ENCODE measurements at regions not wholly inside any gene's neighbourhood (a gene's known extent, or its start where the extent isn't known, plus 50 kb on each side); places are given as distances from the start of the nearest gene placed in this dataset.

DNA sequence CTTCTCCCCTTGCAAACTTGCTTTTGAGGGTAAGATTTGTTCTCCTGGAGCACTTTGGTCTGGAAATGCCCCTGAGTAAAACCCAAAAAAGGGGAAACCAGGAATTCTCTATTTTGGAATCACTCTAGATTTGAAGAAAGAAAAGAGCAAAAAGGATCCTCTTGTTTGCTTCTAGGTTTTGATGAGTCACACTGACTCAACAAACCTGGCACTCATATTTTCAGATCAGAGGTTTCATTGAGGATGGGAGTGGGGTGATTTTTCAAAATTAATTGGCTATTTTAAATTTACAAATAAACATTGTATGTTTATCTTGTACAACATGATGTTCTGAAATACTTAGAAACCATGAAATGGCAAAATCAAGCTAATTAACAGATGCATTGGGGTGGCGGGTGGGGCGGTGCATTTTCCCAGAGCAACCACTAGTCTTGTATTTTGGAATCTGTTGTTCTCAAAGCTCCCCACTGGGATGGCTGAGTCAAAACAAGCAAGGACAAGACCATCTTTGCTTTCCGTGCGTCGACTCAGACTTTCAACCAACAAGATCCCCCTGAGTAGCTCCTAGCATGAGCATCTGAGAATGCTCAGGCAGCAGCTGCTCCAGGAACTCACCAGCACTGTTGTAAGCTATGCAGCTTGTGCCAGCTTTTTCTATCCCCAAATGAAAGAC, 451.4 kb downstream of the WDR72 start:
- no peak for DNase-seq
- H3K9me3 ChIP-seq (ENCODE audit: low read length), result no peaks in the 10 kb centered on the region
- no peak overlapping the region for H3K4me3 ChIP-seq (ENCODE audit: low read length)
- Mint-ChIP-seq H3K4me3 (no peak overlapping the region), H3K9me3 (peaks cover 0 to 4% (median 0%) of the 10 kb centered on the region in 5 donors), H3K4me1 (no peaks in the 10 kb centered on the region), H3K27me3 (peaks cover 0 to 4% of the 10 kb centered on the region in 2 donors), H3K36me3 (no peaks in the 10 kb centered on the region), H3K27ac (no peak overlapping the region)
- no peaks in the 10 kb centered on the region for H3K4me1 ChIP-seq (ENCODE audit: insufficient read depth, low read length)
- H3K27ac ChIP-seq (ENCODE audit: low read depth, low read length), result no peak overlapping the region
- H3K27me3 ChIP-seq (ENCODE audit: insufficient read depth, low read length, poor library complexity, severe bottlenecking), result no peaks in the 10 kb centered on the region
- ChIA-PET POLR2A (no interaction called here), CTCF (no interaction called here)
- H3K36me3 ChIP-seq (ENCODE audit: insufficient read depth, low read length), result no peaks in the 10 kb centered on the region

- Histone ChIP-seq H3K4me1 (ENCODE audit: insufficient read depth, low read length) (no peaks in the 10 kb centered on the region), H3K4me3 (ENCODE audit: low read length) (no peak overlapping the region), H3K9me3 (ENCODE audit: low read length) (no peaks in the 10 kb centered on the region), H3K27me3 (ENCODE audit: insufficient read depth, low read length, poor library complexity, severe bottlenecking) (no peaks in the 10 kb centered on the region), H3K36me3 (ENCODE audit: insufficient read depth, low read length) (no peaks in the 10 kb centered on the region), H3K27ac (ENCODE audit: low read depth, low read length) (no peak overlapping the region)
- Mint-ChIP-seq H3K4me1 (no peaks in the 10 kb centered on the region), H3K9me3 (peaks cover 0 to 4% (median 0%) of the 10 kb centered on the region in 5 donors), H3K27ac (no peak overlapping the region), H3K27me3 (peaks cover 0 to 4% of the 10 kb centered on the region in 2 donors), H3K36me3 (no peaks in the 10 kb centered on the region), H3K4me3 (no peak overlapping the region)
- POLR2A ChIA-PET, result no interaction called here
- no peak for DNase-seq
- CTCF ChIA-PET, result no interaction called here
Measured at GRCh38 chr15:53305554-53305953, 453.9 kb downstream of the WDR72 start.

- H3K27me3 ChIP-seq (ENCODE audit: insufficient read depth, low read length, poor library complexity, severe bottlenecking), result no peaks in the 10 kb centered on the region
- DNase-seq, result no peak
- H3K4me1 Mint-ChIP-seq, result no peaks in the 10 kb centered on the region
- H3K9me3 ChIP-seq (ENCODE audit: low read length), result no peaks in the 10 kb centered on the region
- no peak overlapping the region for H3K4me3 Mint-ChIP-seq
- H3K36me3 Mint-ChIP-seq, result no peaks in the 10 kb centered on the region
- POLR2A ChIA-PET, result no interaction called here
- no peak overlapping the region for H3K4me3 ChIP-seq (ENCODE audit: low read length)
- H3K27ac Mint-ChIP-seq, result no peak overlapping the region
- no peaks in the 10 kb centered on the region for H3K4me1 ChIP-seq (ENCODE audit: insufficient read depth, low read length)
- CTCF ChIA-PET, result no interaction called here
- peaks cover 0 to 4% (median 0%) of the 10 kb centered on the region in 5 donors for H3K9me3 Mint-ChIP-seq
- H3K36me3 ChIP-seq (ENCODE audit: insufficient read depth, low read length), result no peaks in the 10 kb centered on the region
- H3K27me3 Mint-ChIP-seq, result peaks cover 0 to 4% of the 10 kb centered on the region in 2 donors
- no peak overlapping the region for H3K27ac ChIP-seq (ENCODE audit: low read depth, low read length)
Measured at GRCh38 chr15:53305101-53305500, 454.4 kb downstream of the WDR72 start.

DNA sequence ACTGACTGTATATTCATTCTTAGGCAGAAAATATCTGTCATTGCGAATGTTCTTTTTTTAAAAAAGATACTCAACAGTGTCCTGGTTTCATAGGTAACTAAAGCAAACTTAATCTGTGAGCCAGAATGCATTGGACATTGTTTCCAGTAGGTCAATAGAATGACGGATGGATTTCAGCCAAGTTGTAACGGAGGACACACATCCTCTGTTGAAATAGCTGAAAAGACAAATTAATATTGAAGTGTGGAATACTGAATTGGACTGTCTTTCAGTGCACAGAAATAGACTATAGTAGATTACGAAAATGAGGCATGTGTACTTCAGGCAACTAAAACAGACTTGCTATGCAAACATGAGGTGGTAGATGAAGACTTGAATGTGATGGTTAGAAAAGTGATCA, 461.6 kb downstream of the WDR72 start:
- Mint-ChIP-seq H3K36me3 (peaks cover 0 to 3% (median 0%) of the 10 kb centered on the region in 3 donors), H3K4me1 (no peaks in the 10 kb centered on the region), H3K9me3 (peaks cover 0 to 4% (median 0%) of the 10 kb centered on the region in 5 donors), H3K27me3 (no peaks in the 10 kb centered on the region), H3K4me3 (no peak overlapping the region), H3K27ac (no peak overlapping the region)
- Histone ChIP-seq H3K4me3 (ENCODE audit: low read length) (no peak overlapping the region), H3K9me3 (ENCODE audit: low read length) (no peaks in the 10 kb centered on the region), H3K4me1 (ENCODE audit: insufficient read depth, low read length) (no peaks in the 10 kb centered on the region), H3K27me3 (ENCODE audit: insufficient read depth, low read length, poor library complexity, severe bottlenecking) (no peaks in the 10 kb centered on the region), H3K27ac (ENCODE audit: low read depth, low read length) (no peak overlapping the region), H3K36me3 (ENCODE audit: insufficient read depth, low read length) (no peaks in the 10 kb centered on the region)
- ChIA-PET CTCF (no interaction called here), POLR2A (no interaction called here)
- no peak for DNase-seq

- no peak overlapping the region for H3K4me3 ChIP-seq (ENCODE audit: low read length)
- H3K27me3 ChIP-seq (ENCODE audit: insufficient read depth, low read length, poor library complexity, severe bottlenecking), result no peaks in the 10 kb centered on the region
- no peaks in the 10 kb centered on the region for H3K4me1 Mint-ChIP-seq
- peaks cover 0 to 3% of the 10 kb centered on the region in 2 donors for H3K27me3 Mint-ChIP-seq
- no peak overlapping the region for H3K4me3 Mint-ChIP-seq
- H3K4me1 ChIP-seq (ENCODE audit: insufficient read depth, low read length), result no peaks in the 10 kb centered on the region
- H3K27ac Mint-ChIP-seq, result no peak overlapping the region
- H3K36me3 Mint-ChIP-seq, result peaks cover 0 to 3% (median 0%) of the 10 kb centered on the region in 3 donors
- DNase-seq, result no peak
- no peaks in the 10 kb centered on the region for H3K36me3 ChIP-seq (ENCODE audit: insufficient read depth, low read length)
- peaks cover 0 to 2% (median 0%) of the 10 kb centered on the region in 5 donors for H3K9me3 Mint-ChIP-seq
- POLR2A ChIA-PET, result no interaction called here
- CTCF ChIA-PET, result no interaction called here
- H3K9me3 ChIP-seq (ENCODE audit: low read length), result no peaks in the 10 kb centered on the region
- H3K27ac ChIP-seq (ENCODE audit: low read depth, low read length), result no peak overlapping the region
Measured at GRCh38 chr15:53296603-53297002, 462.9 kb downstream of the WDR72 start.

DNA sequence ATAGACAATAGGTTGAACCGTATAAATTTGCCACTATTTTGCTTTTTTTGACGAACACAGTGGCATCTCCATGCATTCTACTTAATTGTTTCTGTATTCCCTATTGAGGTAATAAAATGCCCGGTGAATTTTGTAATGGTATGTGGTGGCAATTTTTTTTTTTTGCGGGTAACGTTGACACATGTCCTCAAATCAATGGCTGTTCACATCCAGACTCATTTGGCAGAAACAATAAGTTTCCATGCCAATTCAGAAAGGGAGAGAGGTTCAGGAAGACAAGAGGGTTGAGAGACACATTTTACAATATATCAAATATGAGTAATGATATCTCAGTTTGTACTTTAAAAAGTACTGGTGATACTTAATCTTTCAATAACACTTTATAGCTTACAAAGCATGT, 463.9 kb downstream of the WDR72 start:
- Mint-ChIP-seq H3K4me3 (no peak overlapping the region), H3K27me3 (peaks cover 0 to 3% of the 10 kb centered on the region in 2 donors), H3K9me3 (peaks cover 0 to 2% (median 0%) of the 10 kb centered on the region in 5 donors), H3K4me1 (no peaks in the 10 kb centered on the region), H3K27ac (no peak overlapping the region), H3K36me3 (peaks cover 0 to 3% (median 0%) of the 10 kb centered on the region in 3 donors)
- no peak for DNase-seq
- H3K36me3 ChIP-seq (ENCODE audit: insufficient read depth, low read length), result no peaks in the 10 kb centered on the region
- CTCF ChIA-PET, result no interaction called here
- no peak overlapping the region for H3K4me3 ChIP-seq (ENCODE audit: low read length)
- H3K4me1 ChIP-seq (ENCODE audit: insufficient read depth, low read length), result no peaks in the 10 kb centered on the region
- no peaks in the 10 kb centered on the region for H3K9me3 ChIP-seq (ENCODE audit: low read length)
- no peak overlapping the region for H3K27ac ChIP-seq (ENCODE audit: low read depth, low read length)
- no peaks in the 10 kb centered on the region for H3K27me3 ChIP-seq (ENCODE audit: insufficient read depth, low read length, poor library complexity, severe bottlenecking)
- POLR2A ChIA-PET, result no interaction called here

DNA sequence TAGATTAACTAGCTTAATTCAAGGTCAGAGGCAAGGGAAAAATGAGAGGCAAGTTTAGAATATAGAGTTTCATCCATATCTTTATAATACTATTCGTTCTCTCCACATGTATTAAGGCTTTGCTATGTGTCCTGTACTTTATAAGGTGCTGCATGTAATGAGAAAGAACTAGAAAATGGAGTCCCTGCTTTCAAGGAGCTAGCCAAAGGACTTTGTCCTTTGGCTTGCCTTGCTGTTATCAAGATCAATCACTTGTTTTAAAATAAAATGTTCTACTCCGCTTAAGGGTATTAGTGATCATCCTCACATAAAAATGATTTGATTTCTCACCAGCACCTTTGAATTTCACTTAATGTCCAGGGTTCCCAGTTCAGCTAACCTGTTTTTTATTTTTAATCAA, 470.9 kb downstream of the WDR72 start:
- Histone ChIP-seq H3K36me3 (ENCODE audit: insufficient read depth, low read length) (no peaks in the 10 kb centered on the region), H3K27me3 (ENCODE audit: insufficient read depth, low read length, poor library complexity, severe bottlenecking) (no peaks in the 10 kb centered on the region), H3K9me3 (ENCODE audit: low read length) (no peaks in the 10 kb centered on the region), H3K4me3 (ENCODE audit: low read length) (no peak overlapping the region), H3K4me1 (ENCODE audit: insufficient read depth, low read length) (no peaks in the 10 kb centered on the region), H3K27ac (ENCODE audit: low read depth, low read length) (no peak overlapping the region)
- Mint-ChIP-seq H3K36me3 (no peaks in the 10 kb centered on the region), H3K27ac (no peak overlapping the region), H3K4me3 (no peak overlapping the region), H3K9me3 (peaks cover 0 to 2% (median 0%) of the 10 kb centered on the region in 5 donors), H3K27me3 (peaks cover 0 to 3% of the 10 kb centered on the region in 2 donors), H3K4me1 (no peaks in the 10 kb centered on the region)
- CTCF ChIA-PET, result no interaction called here
- POLR2A ChIA-PET, result no interaction called here
- DNase-seq, result no peak

DNA sequence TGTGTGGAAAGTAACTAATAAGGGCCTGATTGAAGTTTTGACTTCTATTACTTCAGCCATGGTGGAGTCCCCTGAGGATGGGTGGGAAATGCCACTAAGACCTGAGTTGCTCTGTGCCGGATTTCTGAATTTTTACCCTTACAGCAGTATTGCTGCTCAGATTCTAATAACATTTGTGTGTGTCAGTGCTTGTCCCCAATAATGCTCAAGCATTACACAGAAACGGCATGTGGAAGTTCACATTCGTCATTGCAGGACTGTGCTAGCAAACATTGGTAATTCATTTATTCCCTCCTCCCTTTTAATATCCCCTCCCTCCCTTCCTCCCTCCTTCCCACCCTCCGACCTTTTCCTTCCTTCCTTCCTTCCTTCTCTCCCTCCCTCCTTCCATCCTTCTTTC, 484.5 kb upstream of the ONECUT1 start:
- no peak overlapping the region for H3K4me3 ChIP-seq (ENCODE audit: low read length)
- no peak overlapping the region for H3K27ac ChIP-seq (ENCODE audit: low read depth, low read length)
- no peaks in the 10 kb centered on the region for H3K36me3 Mint-ChIP-seq
- no peak overlapping the region for H3K4me3 Mint-ChIP-seq
- no peaks in the 10 kb centered on the region for H3K4me1 ChIP-seq (ENCODE audit: insufficient read depth, low read length)
- no peaks in the 10 kb centered on the region for H3K9me3 ChIP-seq (ENCODE audit: low read length)
- H3K4me1 Mint-ChIP-seq, result no peaks in the 10 kb centered on the region
- H3K9me3 Mint-ChIP-seq, result peaks cover 0 to 7% (median 4%) of the 10 kb centered on the region in 5 donors
- ChIA-PET CTCF (no interaction called here), POLR2A (no interaction called here)
- DNase-seq, result no peak
- no peak overlapping the region for H3K27ac Mint-ChIP-seq
- no peaks in the 10 kb centered on the region for H3K27me3 Mint-ChIP-seq
- H3K27me3 ChIP-seq (ENCODE audit: insufficient read depth, low read length, poor library complexity, severe bottlenecking), result no peaks in the 10 kb centered on the region
- no peaks in the 10 kb centered on the region for H3K36me3 ChIP-seq (ENCODE audit: insufficient read depth, low read length)

Data from CD8-positive, alpha-beta memory T cell (primary cell).